Retinal pigment epithelial cell (primary cell): ENCODE measurements at regions not wholly inside any gene's neighbourhood (a gene's known extent, or its start where the extent isn't known, plus 50 kb on each side); places are given as distances from the start of the nearest gene placed in this dataset.

Source experiments
- DNase-seq: peaks from one replicate; pipeline ENCODE4 v3.0.0-alpha.2; 2010; ENCODE audit warnings: low read depth
- H3K4me3 ChIP-seq: 2 replicates; pipeline ENCODE4 v1.5.1; 2011; ENCODE audit warnings: mild to moderate bottlenecking, low read length, control low read depth, moderate library complexity
- CTCF ChIP-seq: conservative IDR thresholded peaks from 2 replicates; pipeline ENCODE4 v1.5.1; 2011; ENCODE audit warnings: low read depth, low read length, control low read depth, inconsistent platforms

- H3K4me3 ChIP-seq: no peak overlapping the region
- no peak for DNase-seq
- TF ChIP-seq CTCF: no peak
These were observed 744.6 kb downstream of the FAM181B start for GRCh38 chr11:81989093-81989492.

GRCh38 chr11:81987829-81988472 lies 745.7 kb downstream of the FAM181B start:
- H3K4me3 ChIP-seq: no peak overlapping the region
- peak; percentile 29 for DNase-seq
- TF ChIP-seq CTCF: no peak

GRCh38 chr11:81986556-81987161 lies 747.0 kb downstream of the FAM181B start:
- no peak for TF ChIP-seq CTCF
- no peak for DNase-seq
- H3K4me3 ChIP-seq: no peak overlapping the region

DNA sequence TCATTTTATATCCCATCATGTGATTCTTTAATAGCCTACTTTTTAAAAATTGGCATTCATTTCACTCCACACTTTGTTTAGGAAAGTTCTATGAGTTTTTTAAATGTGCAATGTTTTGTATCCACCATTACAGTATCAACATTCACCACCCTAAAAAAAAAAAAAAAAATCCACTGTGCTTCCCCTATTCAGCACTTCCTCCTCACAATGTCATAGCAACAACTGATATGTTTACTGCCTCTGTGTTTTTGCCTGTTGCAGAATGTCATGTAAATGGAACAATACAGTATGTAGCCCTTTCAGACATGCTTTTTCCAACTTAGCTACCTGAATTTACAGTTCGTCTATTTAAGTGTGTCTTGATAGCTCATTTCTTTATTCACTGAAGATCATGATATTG lies 754.2 kb downstream of the FAM181B start:
- H3K4me3 ChIP-seq: no peak overlapping the region
- DNase-seq: no peak
- no peak for TF ChIP-seq CTCF

DNA sequence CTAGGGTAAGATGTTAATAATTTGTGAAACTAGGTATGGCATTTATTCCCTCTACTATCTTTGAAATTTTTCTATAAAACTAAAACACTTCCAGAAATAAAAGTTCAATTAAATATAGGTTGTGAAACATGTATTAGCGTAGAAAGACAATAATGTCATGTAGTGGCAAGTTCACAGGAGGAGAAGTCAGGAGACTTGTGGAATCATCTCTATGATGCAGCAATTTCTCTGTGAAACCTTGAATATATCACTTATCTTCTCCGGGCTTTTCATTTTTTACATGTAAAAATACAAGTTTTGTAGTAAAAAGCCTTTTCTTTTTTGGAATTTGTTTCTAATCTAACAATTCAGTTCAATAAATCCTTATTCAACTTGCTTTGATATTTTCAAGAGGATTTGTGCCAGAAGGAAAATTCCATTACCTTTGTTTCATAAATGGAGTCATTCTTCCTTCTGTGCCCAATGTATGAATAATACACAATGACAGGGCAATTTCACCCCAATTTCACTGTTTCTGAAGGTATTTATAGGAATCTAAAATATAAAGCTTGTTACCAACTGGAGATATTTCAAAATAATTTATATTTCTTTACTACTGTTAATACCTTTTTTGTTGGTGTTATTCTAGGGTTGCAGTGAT lies 758.3 kb downstream of the FAM181B start:
- no peak for DNase-seq
- no peak overlapping the region for H3K4me3 ChIP-seq
- no peak for TF ChIP-seq CTCF

GRCh38 chr11:81970886-81971285 lies 762.8 kb downstream of the FAM181B start:
- no peak for DNase-seq
- no peak for TF ChIP-seq CTCF
- no peak overlapping the region for H3K4me3 ChIP-seq

DNA sequence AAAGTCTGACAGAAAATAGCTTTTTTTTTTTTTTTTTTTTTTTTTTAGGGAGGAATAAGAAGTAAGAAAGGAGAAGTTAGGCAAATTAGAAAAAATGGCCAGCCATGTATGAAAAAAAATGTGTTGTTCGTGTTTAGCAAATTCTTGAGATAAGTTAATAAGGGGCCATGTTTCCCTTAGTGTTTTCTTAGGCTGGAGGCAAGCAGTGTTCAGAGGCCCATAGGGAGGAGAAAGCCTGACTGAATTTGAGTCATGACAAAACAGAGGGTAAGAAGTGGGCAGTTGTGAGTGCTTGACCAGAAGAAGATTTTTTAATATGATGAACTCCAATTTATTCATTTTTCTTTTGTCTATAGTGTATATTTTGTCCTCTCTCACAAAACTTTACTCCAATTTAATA lies 766.4 kb downstream of the FAM181B start:
- TF ChIP-seq CTCF: no peak
- no peak for DNase-seq
- H3K4me3 ChIP-seq: no peak overlapping the region
